ENCODE measurements at regions not wholly inside any gene's neighbourhood (a gene's known extent, or its start where the extent isn't known, plus 50 kb on each side); places are given as distances from the start of the nearest gene placed in this dataset.

- no peak for TF ChIP-seq CTCF (optimal IDR thresholded peaks at IDR 0.05 in 1 of 3, IDR thresholded peaks at IDR 0.05 in 1 of 3, conservative IDR thresholded peaks at IDR 0.05 in 1 of 3; ENCODE audit: extremely low read depth in 1 of 3, insufficient read depth in 2 of 3, low read length in 3 of 3)
- TF ChIP-seq EZH2 (IDR thresholded peaks at IDR 0.05; ENCODE audit: low read length), result no peak
Measured at GRCh38 chr15:96564546-96564945, 234.0 kb downstream of the NR2F2 start.
